ENCODE measurements at regions not wholly inside any gene's neighbourhood (a gene's known extent, or its start where the extent isn't known, plus 50 kb on each side); places are given as distances from the start of the nearest gene placed in this dataset.
A peak's percentile ranks its signal among the peaks of the same experiment; 100 is the strongest.

- no peak for DNase-seq
Measured at GRCh38 chr16:73286346-73287267, 238.7 kb upstream of the ZFHX3 start.

GRCh38 chr16:73285436-73286201 lies 237.7 kb upstream of the ZFHX3 start:
- no peak for DNase-seq

- DNase-seq = no peak
Measured at GRCh38 chr16:73280388-73280787, 232.5 kb upstream of the ZFHX3 start.

DNA sequence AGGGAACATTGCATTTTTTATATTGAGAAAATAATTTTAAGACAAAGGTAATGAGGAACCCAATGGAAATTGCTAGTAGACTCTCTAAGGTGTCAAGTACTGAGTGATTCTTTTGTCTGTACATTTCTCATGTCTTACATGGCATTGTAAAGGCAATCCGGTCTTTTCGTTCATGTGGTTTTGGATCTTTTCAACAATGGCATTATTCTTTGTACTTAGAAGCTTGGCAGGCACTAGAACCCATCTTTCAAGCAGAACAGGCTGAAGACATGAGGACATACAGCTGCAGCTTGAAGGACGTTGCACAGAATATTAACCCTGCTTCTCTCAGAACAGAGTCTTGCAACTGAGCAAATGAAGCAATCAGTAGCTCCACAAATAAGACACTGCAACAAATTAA lies 231.5 kb upstream of the ZFHX3 start:
- no peak for DNase-seq

DNA sequence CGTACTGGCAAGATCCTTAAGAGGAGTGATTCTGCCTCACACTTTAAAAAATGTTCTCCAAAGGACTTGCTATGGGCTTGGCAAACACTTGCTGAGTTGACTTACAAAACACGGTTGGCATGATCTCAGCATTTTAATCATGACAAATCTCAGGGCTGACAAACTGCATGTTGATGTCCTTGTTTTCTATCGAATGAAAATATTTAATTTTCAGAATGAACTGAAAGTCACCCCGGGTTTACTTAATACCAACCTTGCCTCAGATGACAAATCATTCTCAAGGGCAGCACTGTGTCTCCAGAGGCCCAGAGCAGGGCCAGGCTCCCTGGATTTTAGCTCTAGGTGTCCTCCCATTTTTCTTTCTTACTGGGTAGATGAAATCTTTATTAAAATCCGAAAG lies 229.1 kb upstream of the ZFHX3 start:
- no peak for DNase-seq

DNA sequence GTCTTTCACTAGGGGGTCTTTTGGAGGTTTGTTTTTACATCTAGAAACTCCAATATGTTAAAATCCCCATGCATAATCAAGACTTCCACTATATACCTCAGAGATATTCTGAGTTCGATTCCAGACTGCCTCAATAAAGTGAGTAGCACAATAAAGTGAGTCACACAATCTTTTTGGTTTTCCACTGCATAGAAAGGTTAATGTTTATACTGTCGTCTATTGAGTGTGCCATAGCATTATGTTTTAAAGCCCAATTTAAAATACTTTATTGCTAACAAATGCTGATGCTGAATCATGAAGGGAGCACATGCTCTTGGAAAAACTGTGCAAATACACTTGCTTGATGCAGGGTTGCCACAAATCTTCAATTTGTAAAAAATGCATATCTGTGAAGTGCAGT lies 227.5 kb upstream of the ZFHX3 start:
- DNase-seq = no peak

GRCh38 chr16:73275024-73275423 lies 227.1 kb upstream of the ZFHX3 start:
- DNase-seq = no peak

- no peak for DNase-seq
Measured at GRCh38 chr16:73274140-73274539, 226.2 kb upstream of the ZFHX3 start.

GRCh38 chr16:73268366-73268993 lies 220.6 kb upstream of the ZFHX3 start:
- peak; percentile 80 for DNase-seq

- no peak for DNase-seq
Measured at GRCh38 chr16:73265935-73266334, 218.0 kb upstream of the ZFHX3 start.

DNA sequence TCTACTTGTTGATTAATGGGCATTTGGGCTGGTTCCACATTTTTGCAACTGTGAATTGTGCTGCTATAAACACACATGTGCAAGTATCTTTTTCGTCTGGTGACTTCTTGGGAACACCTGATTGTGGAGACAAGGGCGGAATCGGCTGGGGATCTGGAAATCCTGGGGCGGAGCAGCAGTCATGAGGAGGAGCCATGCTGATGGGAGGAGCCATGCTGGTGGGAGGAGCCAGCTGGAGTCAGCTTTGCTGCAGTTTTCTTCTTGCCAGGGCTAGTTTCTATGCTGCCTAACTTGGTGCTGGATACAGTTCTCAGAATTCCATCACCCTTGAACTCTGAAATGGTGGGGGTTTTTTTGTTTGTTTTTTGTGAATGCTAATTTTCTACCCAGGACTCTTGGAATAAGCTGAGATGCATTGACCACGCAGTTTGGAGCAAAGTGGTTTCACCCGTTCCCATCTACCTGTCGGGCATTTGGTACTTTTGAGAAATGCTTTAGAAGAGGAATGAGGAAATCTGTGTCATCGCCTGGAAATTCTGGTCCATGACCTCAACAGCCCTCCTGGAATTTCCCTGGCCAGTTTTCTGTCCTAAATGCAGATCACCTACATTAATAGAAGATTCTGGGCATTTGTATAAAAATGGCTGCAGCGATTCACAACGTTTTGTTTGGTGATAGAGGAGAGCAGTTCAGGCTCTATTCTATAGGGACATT lies 217.4 kb upstream of the ZFHX3 start:
- DNase-seq = no peak

GRCh38 chr16:73262931-73263330 lies 215.0 kb upstream of the ZFHX3 start:
- DNase-seq = no peak

GRCh38 chr16:73255031-73255430 lies 207.1 kb upstream of the ZFHX3 start:
- DNase-seq = no peak

DNA sequence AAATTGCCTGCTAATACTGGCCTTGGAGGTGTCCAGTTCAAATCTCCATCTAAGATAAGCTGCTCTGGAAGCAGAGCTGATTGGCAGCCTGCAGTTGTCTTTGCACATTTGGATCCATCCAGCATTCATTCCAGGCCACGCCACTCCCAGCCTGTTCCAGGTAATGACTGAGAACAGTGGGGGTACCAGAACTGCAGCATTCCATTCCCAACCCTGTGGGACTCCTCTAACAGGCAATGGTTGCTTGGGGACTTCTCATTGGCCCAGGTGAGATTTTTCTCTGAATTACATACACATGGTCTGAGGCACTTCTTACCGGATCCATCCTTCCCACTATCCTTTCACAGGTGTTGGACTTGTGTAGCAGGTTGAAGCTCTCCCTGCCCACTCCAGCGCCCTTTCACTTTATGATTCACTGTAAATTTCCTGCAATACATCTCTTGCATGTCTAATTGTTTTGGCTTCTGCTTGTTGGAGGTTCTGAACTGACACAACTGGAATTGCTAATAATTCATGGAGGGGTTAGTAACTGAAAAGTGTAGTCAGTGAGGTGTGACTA lies 206.1 kb upstream of the ZFHX3 start:
- DNase-seq = no peak

DNA sequence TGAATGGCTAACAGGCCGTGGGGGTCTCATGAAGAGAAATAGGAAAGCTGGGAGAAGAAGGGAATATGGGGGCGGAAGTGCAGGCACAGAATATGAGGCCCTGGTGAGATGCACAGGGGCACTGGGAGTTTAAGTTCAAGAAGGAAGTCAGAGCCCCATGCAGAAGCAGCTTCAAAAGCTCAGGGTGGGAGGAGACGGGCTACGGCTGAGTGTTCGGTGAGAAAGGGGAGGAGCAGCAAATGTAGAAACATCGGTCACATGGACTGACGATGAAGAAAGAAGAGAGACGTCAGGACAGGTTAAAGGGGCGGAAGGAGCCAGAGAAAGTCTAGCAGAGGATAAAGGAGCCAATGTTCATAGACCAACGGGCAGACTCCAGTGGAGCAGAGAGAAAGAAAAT lies 204.5 kb upstream of the ZFHX3 start:
- DNase-seq = no peak

DNA sequence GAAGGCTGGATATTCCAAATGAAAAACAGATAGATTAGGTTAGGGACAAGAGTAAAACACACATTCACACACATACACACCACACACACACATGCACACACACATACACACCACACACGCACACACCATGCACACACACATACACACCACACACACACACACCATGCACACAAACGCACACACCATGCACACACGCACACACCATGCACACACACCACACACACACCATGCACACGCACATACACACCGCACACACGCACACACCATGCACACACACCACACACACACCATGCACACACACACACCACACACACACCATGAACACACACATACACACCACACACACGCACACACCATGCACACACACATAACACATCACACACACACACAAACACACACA lies 203.7 kb upstream of the ZFHX3 start:
- DNase-seq = no peak

DNA sequence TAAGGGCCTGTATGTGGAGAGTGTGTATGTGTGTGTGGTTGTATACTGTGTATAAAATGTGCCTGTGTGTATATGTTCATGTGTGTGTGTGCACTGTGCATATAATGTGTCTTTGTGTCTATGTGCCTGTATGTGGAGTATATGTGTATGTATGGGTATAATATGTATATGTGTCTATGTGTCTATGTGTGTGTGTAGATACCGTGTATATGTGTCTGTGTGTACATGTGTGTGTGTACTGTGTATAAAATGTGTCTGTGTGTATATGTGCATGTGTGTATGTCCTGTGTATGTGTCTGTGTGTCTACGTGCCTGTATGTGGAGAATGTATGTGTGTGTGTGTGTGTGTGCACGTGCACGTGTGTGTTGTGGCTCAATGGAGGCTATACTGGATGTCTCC lies 200.4 kb upstream of the ZFHX3 start:
- DNase-seq = no peak

DNA sequence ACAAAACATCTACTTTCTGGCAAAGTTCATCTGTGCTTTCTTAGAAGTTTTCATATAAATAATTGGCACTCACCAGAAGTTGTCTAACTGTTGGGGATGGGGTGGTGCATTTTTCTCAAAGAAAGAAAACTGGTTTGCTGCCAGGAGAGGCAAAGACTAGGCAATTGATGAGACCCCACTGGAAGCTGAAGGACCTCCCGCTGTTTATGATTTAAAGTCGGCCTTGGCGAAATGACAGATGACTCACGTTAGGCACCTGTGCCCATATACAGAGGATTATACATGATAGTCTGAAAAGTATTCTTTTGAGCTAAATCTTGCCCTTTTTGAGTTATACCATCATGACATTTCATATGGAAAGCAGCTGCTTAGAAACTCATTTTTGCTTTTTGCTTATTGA lies 193.0 kb upstream of the ZFHX3 start:
- DNase-seq = no peak

DNA sequence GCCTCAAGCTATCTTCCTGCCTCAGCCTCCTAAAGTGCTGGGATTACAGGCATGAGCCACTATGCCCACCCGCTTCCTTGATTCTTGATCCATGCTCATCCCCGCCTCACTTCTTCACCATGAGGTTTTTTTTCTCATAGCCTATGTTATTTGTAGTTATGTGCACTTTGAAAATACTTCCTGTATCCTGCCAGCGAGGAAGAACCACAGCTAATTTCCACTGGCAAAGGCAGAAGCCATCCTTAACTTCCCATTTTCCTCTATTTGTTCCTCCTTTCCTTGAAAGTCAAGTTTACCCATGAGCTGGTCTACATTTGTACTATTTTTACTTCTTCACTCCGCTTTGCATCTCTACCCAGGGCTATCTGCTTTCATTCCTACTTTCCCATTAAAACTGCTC lies 189.7 kb upstream of the ZFHX3 start:
- DNase-seq = no peak

DNA sequence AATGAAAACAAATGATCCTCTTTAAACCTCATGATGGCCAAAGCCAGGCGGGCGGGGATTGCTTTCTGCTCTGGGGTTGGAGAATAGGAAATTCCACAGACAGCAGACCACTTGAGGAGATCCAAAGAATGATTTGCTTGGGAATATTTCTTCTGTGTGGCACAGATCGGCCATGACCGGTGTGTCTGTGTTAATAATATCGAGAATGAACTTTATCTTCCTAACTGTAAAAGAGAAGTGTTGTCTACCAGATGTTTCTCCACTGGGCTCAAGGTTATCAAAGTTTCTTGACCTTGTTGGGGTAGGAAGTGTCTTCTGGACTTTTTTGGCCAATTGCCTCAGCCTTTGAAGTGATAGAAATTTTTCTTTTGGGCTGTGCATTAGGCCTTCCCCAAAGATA lies 186.6 kb upstream of the ZFHX3 start:
- no peak for DNase-seq

DNA sequence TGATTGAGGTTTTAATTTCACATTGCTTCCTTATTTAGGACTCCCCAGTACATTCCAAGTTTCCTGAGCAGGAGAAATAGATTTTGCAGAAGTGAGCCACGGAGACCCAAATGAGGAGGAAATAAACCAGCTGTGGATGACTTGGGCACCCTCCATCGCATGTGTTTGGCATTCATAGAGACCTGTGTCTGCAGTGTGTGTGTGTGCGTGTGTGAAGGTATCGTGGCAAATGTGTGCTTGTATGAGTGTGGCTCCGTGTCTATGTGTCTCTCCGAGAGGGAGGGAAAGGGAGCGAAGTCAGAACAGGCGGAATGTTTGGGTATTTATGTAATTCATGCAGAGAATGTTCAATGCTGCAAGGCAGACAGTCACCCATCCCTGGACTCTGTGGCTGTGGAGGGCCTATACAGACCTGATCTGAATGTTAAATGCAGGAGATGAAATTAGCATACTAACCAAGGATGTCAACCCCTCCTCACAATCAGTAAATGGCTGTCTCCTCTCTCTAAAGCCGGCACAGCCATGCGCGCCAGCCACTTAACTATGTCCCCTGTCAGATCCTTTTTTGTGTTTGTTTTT lies 186.0 kb upstream of the ZFHX3 start:
- no peak for DNase-seq

- DNase-seq = no peak
Measured at GRCh38 chr16:73233329-73233765, 185.4 kb upstream of the ZFHX3 start.

Data from NCI-H1436 (cell line).